Retinal pigment epithelial cell (primary cell): ENCODE measurements at regions not wholly inside any gene's neighbourhood (a gene's known extent, or its start where the extent isn't known, plus 50 kb on each side); places are given as distances from the start of the nearest gene placed in this dataset.
A peak's percentile ranks its signal among the peaks of the same experiment; 100 is the strongest.

Source experiments
- DNase-seq: peaks from one replicate; pipeline ENCODE4 v3.0.0-alpha.2; 2010; ENCODE audit warnings: low read depth
- H3K4me3 ChIP-seq: 2 replicates; pipeline ENCODE4 v1.5.1; 2011; ENCODE audit warnings: mild to moderate bottlenecking, low read length, control low read depth, moderate library complexity
- CTCF ChIP-seq: conservative IDR thresholded peaks from 2 replicates; pipeline ENCODE4 v1.5.1; 2011; ENCODE audit warnings: low read depth, low read length, control low read depth, inconsistent platforms

- no peak for TF ChIP-seq CTCF
- H3K4me3 ChIP-seq: no peak overlapping the region
- no peak for DNase-seq
Observed at GRCh38 chr7:96899108-96899507, 106.2 kb upstream of the DLX6 start.

GRCh38 chr7:96901822-96902445 lies 103.4 kb upstream of the DLX6 start:
- TF ChIP-seq CTCF: no peak
- H3K4me3 ChIP-seq: no peak overlapping the region
- DNase-seq: no peak

- no peak for DNase-seq
- TF ChIP-seq CTCF: no peak
- no peak overlapping the region for H3K4me3 ChIP-seq
Observed at GRCh38 chr7:96903906-96904305, 101.4 kb upstream of the DLX6 start.

- no peak for TF ChIP-seq CTCF
- H3K4me3 ChIP-seq: no peak overlapping the region
- no peak for DNase-seq
Observed at GRCh38 chr7:96910486-96910885, 94.9 kb upstream of the DLX6 start.

GRCh38 chr7:96915029-96915428 lies 90.3 kb upstream of the DLX6 start:
- TF ChIP-seq CTCF: no peak
- peak; percentile 2 for DNase-seq
- H3K4me3 ChIP-seq: no peak overlapping the region

GRCh38 chr7:96920064-96920463 lies 85.3 kb upstream of the DLX6 start:
- no peak for TF ChIP-seq CTCF
- H3K4me3 ChIP-seq: no peak overlapping the region
- no peak for DNase-seq

GRCh38 chr7:96920713-96921112 lies 84.6 kb upstream of the DLX6 start:
- TF ChIP-seq CTCF: no peak
- no peak for DNase-seq
- no peak overlapping the region for H3K4me3 ChIP-seq
